Right cardiac atrium (tissue), 5 donors: ENCODE measurements at regions not wholly inside any gene's neighbourhood (a gene's known extent, or its start where the extent isn't known, plus 50 kb on each side); places are given as distances from the start of the nearest gene placed in this dataset.

Source experiments
- ATAC-seq, 2 donors: fragments of 200-7000 bp; cut with Tn5 transposase; one replicate each; pipeline versions ENCODE4 v1.8.0 to v1.9.1; 2020; ENCODE audit warnings: moderate library complexity in 2 of 2, mild to moderate bottlenecking in 1 of 2
- DNase-seq, 3 donors: peaks; one replicate each; pipeline ENCODE4 v3.0.0-alpha.2; 2020
- H3K27ac ChIP-seq: one replicate; pipeline ENCODE4 v1.5.1; 2013; ENCODE audit warnings: mild to moderate bottlenecking, low read length, control low read depth, moderate library complexity
- H3K27me3 ChIP-seq: one replicate; pipeline ENCODE4 v1.6.1; 2013; ENCODE audit not compliant: control insufficient read depth, insufficient read depth
- H3K4me1 ChIP-seq: one replicate; pipeline ENCODE4 v1.6.1; 2013; ENCODE audit warnings: low read length; ENCODE audit not compliant: control insufficient read depth, insufficient read depth
- H3K4me3 ChIP-seq: one replicate; pipeline ENCODE4 v1.5.1; 2013; ENCODE audit warnings: low read length, control low read depth
- H3K9me3 ChIP-seq: one replicate; pipeline ENCODE4 v1.6.1; 2013; ENCODE audit warnings: low read length; ENCODE audit not compliant: control insufficient read depth
- WGBS: extraction: QIAGEN DNeasy Blood & Tissue Kit; methylation state at CpG from one replicate; pipeline ENCODE4 v1.1.7; 2013; 5-methylcytosine and 5-hydroxymethylcytosine counted together
- intact Hi-C, 4 donors: fragments of 100-400 bp; cut with DNase I; formaldehyde crosslinking; loops; one replicate each; pipeline versions ENCODE4 v1.11.0 to v1.14.0; 2022 to 2023
- donor health status: healthy with polysubstance abuse.
- donor health status: DM: no; HTN: yes; CAD: no.
- donor health status: DM: no; HTN: no; CAD: no.
- donor health status: DM: no; HTN: yes; CAD: no; lungs with severe emphysema.
- donor health status: DM: yes; HTN: yes; CAD: no.

GRCh38 chr1:25103164-25103795, 129.0 kb downstream of the SYF2 start:
- intact Hi-C loops = loop anchor here in 2 of 4 donors (5.0 to 10.0 kb wide), 3 partner anchors 168 to 256 kb away; partner anchors contain the start of gene RUNX3 (in 2 of the 2)
- ATAC-seq (peak in 1 of 2 donors; percentile 5), DNase-seq (no peak)
- WGBS = 49% methylated on average over 10 of the region's 10 CpGs
- H3K27ac ChIP-seq = no peak overlapping the region
- no peaks in the 10 kb centered on the region for H3K27me3 ChIP-seq
- H3K4me1 ChIP-seq = peaks cover 2% of the 10 kb centered on the region
- H3K4me3 ChIP-seq = no peak overlapping the region
- no peaks in the 10 kb centered on the region for H3K9me3 ChIP-seq

GRCh38 chr1:25100151-25100833, 132.0 kb downstream of the SYF2 start:
- intact Hi-C loops = loop anchor here in 2 of 4 donors (5.0 to 10.0 kb wide), 3 partner anchors 165 to 253 kb away; partner anchors contain the start of gene RUNX3 (in 2 of the 2)
- H3K9me3 ChIP-seq = no peaks in the 10 kb centered on the region
- no peaks in the 10 kb centered on the region for H3K27me3 ChIP-seq
- 72% methylated on average over 9 of the region's 9 CpGs for WGBS
- H3K27ac ChIP-seq = no peak overlapping the region
- ATAC-seq (no peak), DNase-seq (no peak)
- H3K4me1 ChIP-seq = peaks cover 2% of the 10 kb centered on the region
- H3K4me3 ChIP-seq = no peak overlapping the region

- DNase-seq (peak in 1 of 3 donors; percentile 39), ATAC-seq (peak in 1 of 2 donors; percentile 19)
- Histone ChIP-seq H3K4me3 (no peak overlapping the region), H3K9me3 (no peaks in the 10 kb centered on the region), H3K4me1 (peaks cover 2% of the 10 kb centered on the region), H3K27me3 (no peaks in the 10 kb centered on the region), H3K27ac (no peak overlapping the region)
- intact Hi-C loops = no loop called here
- 26% methylated on average over 11 of the region's 11 CpGs for WGBS
Observed at GRCh38 chr1:25099343-25099951, 132.9 kb downstream of the SYF2 start.

DNA sequence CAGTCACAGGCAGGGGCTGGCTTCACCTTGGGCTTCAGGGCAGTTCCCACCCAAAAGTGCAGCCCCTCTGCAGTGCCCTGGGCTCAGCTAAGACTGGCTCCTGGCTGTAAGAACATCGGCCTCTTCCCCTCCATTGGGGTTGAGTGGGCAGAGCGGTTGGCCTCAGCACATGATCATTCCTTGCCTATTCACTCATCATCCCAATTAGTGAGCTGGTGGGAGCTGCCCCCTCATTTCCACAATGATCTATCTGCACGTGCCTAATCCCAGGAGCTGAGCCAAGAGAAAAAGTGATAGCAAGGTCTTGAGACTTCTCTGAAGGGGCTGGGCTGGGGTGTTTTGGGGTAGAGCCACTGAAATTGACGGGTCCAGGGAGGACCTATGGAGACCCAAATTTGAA, 133.6 kb downstream of the SYF2 start:
- no peak for ATAC-seq
- Histone ChIP-seq H3K4me3 (no peak overlapping the region), H3K9me3 (peaks cover 1% of the 10 kb centered on the region), H3K27me3 (no peaks in the 10 kb centered on the region), H3K4me1 (peaks cover 2% of the 10 kb centered on the region), H3K27ac (no peak overlapping the region)
- 50% methylated on average over 4 of the region's 4 CpGs for WGBS
- intact Hi-C loops = no loop called here
- DNase-seq = no peak

GRCh38 chr1:25096307-25097150, 135.8 kb downstream of the SYF2 start:
- intact Hi-C loops = no loop called here
- ATAC-seq (no peak), DNase-seq (no peak)
- H3K27ac ChIP-seq = no peak overlapping the region
- H3K4me3 ChIP-seq = no peak overlapping the region
- H3K9me3 ChIP-seq = peaks cover 1% of the 10 kb centered on the region
- peaks cover under 1% of the 10 kb centered on the region for H3K4me1 ChIP-seq
- no peaks in the 10 kb centered on the region for H3K27me3 ChIP-seq
- WGBS = 75% methylated on average over 8 of the region's 8 CpGs

DNA sequence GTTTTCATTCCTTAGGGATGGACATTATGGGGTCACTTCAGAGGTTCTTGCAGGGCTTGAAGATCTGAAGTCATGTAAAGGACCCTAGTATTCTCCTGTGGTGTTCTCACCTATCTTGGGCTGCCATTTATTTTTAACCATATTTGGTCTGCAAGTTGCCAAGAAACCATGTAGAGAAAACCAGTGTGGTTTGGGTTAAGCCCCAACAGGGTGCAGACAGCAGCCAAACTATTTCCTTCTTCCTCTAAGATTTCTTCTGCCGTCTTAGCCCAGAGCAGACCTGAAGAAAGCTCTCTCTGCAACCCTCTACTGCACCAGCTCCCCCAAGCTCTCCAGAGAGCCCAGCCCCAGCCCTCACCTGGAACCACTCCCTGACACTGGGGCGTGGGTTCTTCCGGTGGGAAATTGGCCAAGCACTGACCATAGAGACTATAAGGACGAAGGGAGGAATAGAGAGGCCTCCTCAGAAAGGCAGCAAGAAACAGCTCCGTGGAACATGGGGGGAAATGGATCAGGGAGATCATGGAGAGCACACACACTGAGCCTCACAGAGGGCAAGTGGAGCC, 136.6 kb downstream of the SYF2 start:
- intact Hi-C loops = no loop called here
- H3K4me3 ChIP-seq = no peak overlapping the region
- peaks cover 1% of the 10 kb centered on the region for H3K9me3 ChIP-seq
- no peak for DNase-seq
- WGBS = 72% methylated on average over 5 of the region's 5 CpGs
- H3K4me1 ChIP-seq = no peaks in the 10 kb centered on the region
- ATAC-seq = no peak
- H3K27me3 ChIP-seq = no peaks in the 10 kb centered on the region
- no peak overlapping the region for H3K27ac ChIP-seq

DNA sequence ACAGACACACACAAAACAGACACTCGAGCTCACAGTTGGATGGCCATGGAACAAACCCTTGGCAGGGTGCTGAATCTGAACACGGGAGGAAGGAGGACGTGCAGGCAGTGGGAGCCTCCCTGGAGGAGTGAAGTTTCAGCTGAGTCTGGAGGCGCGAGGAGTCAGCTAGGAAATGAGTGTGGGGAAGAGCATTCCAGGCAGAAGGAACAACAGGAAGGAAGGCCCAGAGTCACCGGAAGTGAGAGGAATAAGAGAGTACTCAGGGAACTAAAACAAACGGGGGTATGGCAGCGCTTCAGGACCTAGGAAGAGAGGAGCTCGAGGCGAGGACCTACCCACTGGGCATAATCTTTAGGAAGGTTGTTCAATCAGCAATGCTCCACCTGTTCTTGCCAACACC, 137.3 kb downstream of the SYF2 start:
- Histone ChIP-seq H3K27me3 (no peaks in the 10 kb centered on the region), H3K4me3 (no peak overlapping the region), H3K9me3 (peaks cover 1% of the 10 kb centered on the region), H3K4me1 (no peaks in the 10 kb centered on the region), H3K27ac (no peak overlapping the region)
- intact Hi-C loops = no loop called here
- ATAC-seq (no peak), DNase-seq (no peak)
- 61% methylated on average over 10 of the region's 10 CpGs for WGBS

DNA sequence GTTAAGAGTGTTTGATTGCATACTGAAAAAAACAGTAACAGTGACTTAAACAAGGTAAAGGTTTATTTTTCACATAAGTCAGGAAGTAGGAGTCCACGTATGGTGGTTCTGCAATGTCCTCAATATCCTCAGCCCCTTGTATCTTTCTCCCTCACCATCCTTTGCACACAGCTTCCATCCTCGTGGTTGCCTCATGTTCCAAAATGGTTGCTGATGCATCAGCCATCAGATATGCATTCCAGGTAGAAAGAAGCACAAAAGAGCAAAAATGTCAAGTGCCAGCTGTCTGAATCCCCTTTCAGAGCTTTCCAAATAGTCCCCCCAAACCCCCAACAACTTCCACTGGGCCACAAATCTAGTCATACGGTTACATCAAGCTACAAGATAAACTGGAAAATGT, 138.1 kb downstream of the SYF2 start:
- Histone ChIP-seq H3K27me3 (no peaks in the 10 kb centered on the region), H3K4me1 (no peaks in the 10 kb centered on the region), H3K27ac (no peak overlapping the region), H3K9me3 (peaks cover 1% of the 10 kb centered on the region), H3K4me3 (no peak overlapping the region)
- 82% methylated on average over 3 of the region's 3 CpGs for WGBS
- no peak for DNase-seq
- no peak for ATAC-seq
- intact Hi-C loops = no loop called here

DNA sequence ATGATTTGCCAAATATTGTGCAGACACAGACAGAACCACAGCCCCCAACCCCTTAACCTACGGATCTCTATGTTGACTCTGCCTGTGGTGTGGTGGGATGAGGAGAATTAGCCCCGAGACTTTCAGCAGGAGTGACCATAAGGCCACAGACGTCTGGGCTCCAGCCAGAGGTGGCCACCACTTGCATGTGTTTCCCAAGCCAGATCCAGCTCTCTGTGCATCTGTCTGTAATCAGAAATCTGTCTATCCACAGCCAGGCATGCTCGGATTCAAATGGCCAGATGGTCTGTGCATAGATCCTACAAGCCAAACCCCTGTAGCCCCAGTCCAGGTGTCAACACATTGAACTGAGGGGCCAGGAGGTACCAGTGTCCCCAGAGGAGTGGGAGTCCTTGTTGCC, 140.6 kb downstream of the SYF2 start:
- H3K27ac ChIP-seq = no peak overlapping the region
- WGBS = 71% methylated on average over 4 of the region's 4 CpGs
- no peaks in the 10 kb centered on the region for H3K27me3 ChIP-seq
- no peak overlapping the region for H3K4me3 ChIP-seq
- ATAC-seq (no peak), DNase-seq (no peak)
- peaks cover 1% of the 10 kb centered on the region for H3K9me3 ChIP-seq
- intact Hi-C loops = no loop called here
- no peaks in the 10 kb centered on the region for H3K4me1 ChIP-seq

DNA sequence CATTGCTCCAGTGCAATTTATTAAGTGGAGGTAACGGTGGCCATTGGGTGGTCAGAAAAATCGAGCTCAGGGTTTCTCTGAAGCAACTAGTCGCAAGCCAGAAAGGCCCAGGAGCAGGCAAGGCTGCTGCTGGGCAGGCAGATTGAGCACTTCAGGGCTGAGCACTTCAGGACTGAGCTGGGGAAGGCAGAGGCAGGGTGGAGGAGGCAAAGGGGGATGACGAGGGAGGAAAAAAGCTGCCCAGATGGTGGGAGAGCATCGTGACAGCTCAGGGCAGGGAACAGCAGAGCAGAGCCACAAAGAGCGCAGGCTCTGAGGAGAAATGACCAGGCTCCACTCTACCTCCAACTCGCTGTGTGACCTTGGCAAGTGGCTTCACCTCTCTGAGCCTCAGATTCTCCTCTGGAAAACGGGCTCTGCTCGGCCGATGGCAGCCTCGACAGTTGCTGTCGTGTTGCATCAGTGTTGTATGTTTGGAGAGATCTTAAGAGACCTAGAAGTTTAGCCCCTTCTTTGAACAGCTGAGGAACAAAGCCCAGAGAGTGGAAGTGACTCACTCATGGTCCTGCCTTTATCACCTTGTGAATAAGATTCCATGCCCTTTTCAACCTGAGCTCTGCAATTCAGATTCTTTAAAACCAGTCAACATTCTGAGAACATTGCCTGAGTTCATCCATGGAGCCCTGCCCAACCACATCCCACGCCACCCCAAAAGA, 141.4 kb downstream of the SYF2 start:
- Histone ChIP-seq H3K9me3 (peaks cover 1% of the 10 kb centered on the region), H3K27me3 (no peaks in the 10 kb centered on the region), H3K4me3 (no peak overlapping the region), H3K4me1 (no peaks in the 10 kb centered on the region), H3K27ac (no peak overlapping the region)
- no peak for ATAC-seq
- WGBS = 81% methylated on average over 13 of the region's 13 CpGs
- intact Hi-C loops = no loop called here
- no peak for DNase-seq
